ENCODE measurements at regions not wholly inside any gene's neighbourhood (a gene's known extent, or its start where the extent isn't known, plus 50 kb on each side); places are given as distances from the start of the nearest gene placed in this dataset.

GRCh38 chr15:37217567-37217966 is 117.2 kb upstream of the MEIS2 start:
- peaks cover 3% of the 10 kb centered on the region for H3K9me3 Mint-ChIP-seq
- Histone ChIP-seq H3K9ac (no peak overlapping the region), H3K27me3 (no peaks in the 10 kb centered on the region), H3F3A (ENCODE audit: low read depth) (no peaks in the 10 kb centered on the region), H3K36me3 (no peaks in the 10 kb centered on the region), H4K20me1 (ENCODE audit: low read depth) (no peaks in the 10 kb centered on the region), H3K79me2 (ENCODE audit: low read depth) (no peaks in the 10 kb centered on the region), H3K4me1 (no peaks in the 10 kb centered on the region), H3K4me2 (no peak overlapping the region), H3K4me3 (no peak overlapping the region), H3K9me3 (ENCODE audit: low read depth) (no peaks in the 10 kb centered on the region), H3K27ac (no peak overlapping the region), H2AFZ (replicated peaks) (no peak overlapping the region)
- no peaks in the 10 kb centered on the region for H3K36me3 Mint-ChIP-seq
- H3K27ac Mint-ChIP-seq, result no peak overlapping the region
- TF ChIP-seq EZH2 (IDR thresholded peaks at IDR 0.05) (no peak), CTCF (IDR thresholded peaks at IDR 0.05) (no peak), EZH2phosphoT487 (IDR thresholded peaks at IDR 0.05) (no peak)
- DNase-seq (ENCODE audit: low spot score), result no peak
- H3K27me3 Mint-ChIP-seq (ENCODE audit: insufficient read depth, low read depth), result no peaks in the 10 kb centered on the region
- H3K4me3 Mint-ChIP-seq, result no peak overlapping the region
- no peaks in the 10 kb centered on the region for H3K4me1 Mint-ChIP-seq

- no peak overlapping the region for H3K9ac ChIP-seq
- no peaks in the 10 kb centered on the region for H3K27me3 Mint-ChIP-seq (ENCODE audit: insufficient read depth, low read depth)
These were observed 118.1 kb upstream of the MEIS2 start for GRCh38 chr15:37218351-37218916.

GRCh38 chr15:37219211-37219701 is 118.9 kb upstream of the MEIS2 start:
- Histone ChIP-seq H2AFZ (replicated peaks) (no peak overlapping the region), H3K4me2 (no peak overlapping the region), H3K27ac (no peak overlapping the region), H3K79me2 (ENCODE audit: low read depth) (no peaks in the 10 kb centered on the region), H3K4me3 (no peak overlapping the region), H3K27me3 (no peaks in the 10 kb centered on the region), H3K4me1 (no peaks in the 10 kb centered on the region), H3F3A (ENCODE audit: low read depth) (no peaks in the 10 kb centered on the region), H4K20me1 (ENCODE audit: low read depth) (no peaks in the 10 kb centered on the region), H3K9ac (no peak overlapping the region), H3K36me3 (no peaks in the 10 kb centered on the region), H3K9me3 (ENCODE audit: low read depth) (no peaks in the 10 kb centered on the region)
- no peak overlapping the region for H3K4me3 Mint-ChIP-seq
- no peaks in the 10 kb centered on the region for H3K9me3 Mint-ChIP-seq
- H3K4me1 Mint-ChIP-seq, result no peaks in the 10 kb centered on the region
- no peaks in the 10 kb centered on the region for H3K36me3 Mint-ChIP-seq
- TF ChIP-seq CTCF (IDR thresholded peaks at IDR 0.05) (no peak), EZH2 (IDR thresholded peaks at IDR 0.05) (no peak)
- H3K27me3 Mint-ChIP-seq (ENCODE audit: insufficient read depth, low read depth), result no peaks in the 10 kb centered on the region
- H3K27ac Mint-ChIP-seq, result no peak overlapping the region
- DNase-seq (ENCODE audit: low spot score), result no peak

More at GRCh38 chr15:37218351-37218916, 118.1 kb upstream of the MEIS2 start:
- TF ChIP-seq EZH2 (IDR thresholded peaks at IDR 0.05) (no peak), EZH2phosphoT487 (IDR thresholded peaks at IDR 0.05) (no peak), CTCF (IDR thresholded peaks at IDR 0.05) (no peak)
- Histone ChIP-seq H3K27ac (no peak overlapping the region), H3K27me3 (no peaks in the 10 kb centered on the region), H2AFZ (replicated peaks) (no peak overlapping the region), H3F3A (ENCODE audit: low read depth) (no peaks in the 10 kb centered on the region), H3K4me2 (no peak overlapping the region), H3K4me3 (no peak overlapping the region), H3K9me3 (ENCODE audit: low read depth) (no peaks in the 10 kb centered on the region), H4K20me1 (ENCODE audit: low read depth) (no peaks in the 10 kb centered on the region), H3K79me2 (ENCODE audit: low read depth) (no peaks in the 10 kb centered on the region), H3K36me3 (no peaks in the 10 kb centered on the region), H3K4me1 (no peaks in the 10 kb centered on the region)
- H3K4me3 Mint-ChIP-seq, result no peak overlapping the region
- DNase-seq (ENCODE audit: low spot score), result no peak
- H3K27ac Mint-ChIP-seq, result no peak overlapping the region
- peaks cover 3% of the 10 kb centered on the region for H3K9me3 Mint-ChIP-seq
- H3K36me3 Mint-ChIP-seq, result no peaks in the 10 kb centered on the region
- H3K4me1 Mint-ChIP-seq, result no peaks in the 10 kb centered on the region

Measured in neural progenitor cell (in vitro differentiated cells).